Left lung (tissue), 4 donors: ENCODE measurements at regions not wholly inside any gene's neighbourhood (a gene's known extent, or its start where the extent isn't known, plus 50 kb on each side); places are given as distances from the start of the nearest gene placed in this dataset.

Source experiments
- ATAC-seq: fragments of 200-7000 bp; cut with Tn5 transposase; one replicate; pipeline ENCODE4 v1.9.1; 2020; ENCODE audit warnings: moderate library complexity
- DNase-seq, 4 donors: peaks; one replicate each; pipeline ENCODE4 v3.0.0-alpha.2; 2013 to 2020
- H3K27ac ChIP-seq, 2 donors: fragments of 200-600 bp; sonication (generic) in 1 of 2; one replicate each; pipeline versions ENCODE4 v1.5.0 to v1.8.0; 2020 to 2021
- H3K27me3 ChIP-seq, 2 donors: fragments of 200-600 bp; sonication (generic) in 1 of 2; one replicate each; pipeline versions ENCODE4 v1.5.0 to v1.8.0; 2020 to 2021
- H3K36me3 ChIP-seq, 2 donors: fragments of 200-600 bp; sonication (generic) in 1 of 2; one replicate each; pipeline versions ENCODE4 v1.5.0 to v1.8.0; 2020 to 2021
- H3K4me1 ChIP-seq, 2 donors: fragments of 200-600 bp; one replicate each; pipeline ENCODE4 v1.8.0; 2021
- H3K4me3 ChIP-seq, 2 donors: fragments of 200-600 bp; sonication (generic) in 1 of 2; one replicate each; pipeline versions ENCODE4 v1.5.0 to v1.8.0; 2020 to 2021; ENCODE audit warnings: mild to moderate bottlenecking in 1 of 2
- H3K9me3 ChIP-seq, 2 donors: fragments of 200-600 bp; sonication (generic) in 1 of 2; one replicate each; pipeline versions ENCODE4 v1.5.0 to v1.8.0; 2020 to 2021
- intact Hi-C, 2 donors: fragments of 100-400 bp; cut with DNase I; formaldehyde crosslinking; loops; one replicate each; pipeline versions ENCODE4 v1.11.2 to v1.14.2; 2022
- TF ChIP-seq, protein P1 (sequence below), 2 donors: fragments of 200-600 bp; sonication (generic) in 1 of 2; IDR thresholded peaks; one replicate each; pipeline versions ENCODE4 v1.5.0 to v1.8.0; 2021; ENCODE audit warnings: antibody characterized with exemption in 2 of 2
- donor health status: DM: no; HTN: yes; CAD: no.
- donor health status: DM: no; HTN: no; CAD: no.

DNA sequence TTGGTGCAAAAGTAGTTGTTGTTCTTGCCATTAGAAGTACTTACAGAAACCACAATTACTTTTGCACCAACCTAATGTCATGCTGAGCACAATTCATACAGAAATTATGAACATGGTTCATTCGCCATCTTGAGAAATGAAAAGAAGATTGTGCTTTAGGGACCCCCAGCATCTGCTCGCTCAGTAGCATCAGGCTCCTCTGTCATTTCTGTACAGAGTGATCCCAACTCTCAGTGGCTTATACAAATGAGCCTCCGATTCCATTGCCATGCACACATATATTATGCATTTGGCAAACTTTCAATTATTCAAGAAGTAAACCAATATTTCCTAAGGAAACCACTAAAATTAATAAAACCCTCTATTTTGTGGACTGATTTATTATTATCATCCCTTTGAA lies 266.2 kb downstream of the MED10 start:
- H3K27me3 ChIP-seq, result no peaks in the 10 kb centered on the region
- H3K36me3 ChIP-seq, result no peaks in the 10 kb centered on the region
- ATAC-seq (no peak), DNase-seq (no peak)
- no peaks in the 10 kb centered on the region for H3K9me3 ChIP-seq
- TF ChIP-seq, protein P1, sequence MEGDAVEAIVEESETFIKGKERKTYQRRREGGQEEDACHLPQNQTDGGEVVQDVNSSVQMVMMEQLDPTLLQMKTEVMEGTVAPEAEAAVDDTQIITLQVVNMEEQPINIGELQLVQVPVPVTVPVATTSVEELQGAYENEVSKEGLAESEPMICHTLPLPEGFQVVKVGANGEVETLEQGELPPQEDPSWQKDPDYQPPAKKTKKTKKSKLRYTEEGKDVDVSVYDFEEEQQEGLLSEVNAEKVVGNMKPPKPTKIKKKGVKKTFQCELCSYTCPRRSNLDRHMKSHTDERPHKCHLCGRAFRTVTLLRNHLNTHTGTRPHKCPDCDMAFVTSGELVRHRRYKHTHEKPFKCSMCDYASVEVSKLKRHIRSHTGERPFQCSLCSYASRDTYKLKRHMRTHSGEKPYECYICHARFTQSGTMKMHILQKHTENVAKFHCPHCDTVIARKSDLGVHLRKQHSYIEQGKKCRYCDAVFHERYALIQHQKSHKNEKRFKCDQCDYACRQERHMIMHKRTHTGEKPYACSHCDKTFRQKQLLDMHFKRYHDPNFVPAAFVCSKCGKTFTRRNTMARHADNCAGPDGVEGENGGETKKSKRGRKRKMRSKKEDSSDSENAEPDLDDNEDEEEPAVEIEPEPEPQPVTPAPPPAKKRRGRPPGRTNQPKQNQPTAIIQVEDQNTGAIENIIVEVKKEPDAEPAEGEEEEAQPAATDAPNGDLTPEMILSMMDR (IDR thresholded peaks at IDR 0.05), result no peak
- H3K4me1 ChIP-seq, result no peaks in the 10 kb centered on the region
- no peak overlapping the region for H3K4me3 ChIP-seq
- H3K27ac ChIP-seq, result no peak overlapping the region
- intact Hi-C loops, result no loop called here

DNA sequence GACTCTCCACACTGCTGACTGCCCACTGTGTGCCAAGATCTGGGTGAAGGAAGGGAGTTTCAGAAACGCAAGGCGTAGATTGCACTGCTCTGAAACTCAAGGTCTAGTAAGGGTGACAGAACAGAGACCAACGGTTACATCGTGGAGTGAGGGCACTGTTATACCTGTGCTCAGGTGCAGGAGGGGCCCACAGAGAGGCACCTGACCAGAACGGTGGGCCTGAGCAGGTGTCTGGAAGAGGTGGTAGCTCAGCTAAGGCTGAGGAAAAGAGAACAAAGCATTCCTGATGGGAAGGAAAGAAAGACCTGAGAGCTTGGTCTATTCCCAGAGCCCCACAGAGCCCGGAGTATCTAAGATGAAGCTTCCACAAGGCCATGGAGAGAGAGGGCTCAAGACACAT lies 267.2 kb downstream of the MED10 start:
- no peak overlapping the region for H3K4me3 ChIP-seq
- H3K27me3 ChIP-seq, result no peaks in the 10 kb centered on the region
- no peaks in the 10 kb centered on the region for H3K9me3 ChIP-seq
- H3K4me1 ChIP-seq, result no peaks in the 10 kb centered on the region
- TF ChIP-seq, protein P1 (IDR thresholded peaks at IDR 0.05), result no peak
- H3K36me3 ChIP-seq, result no peaks in the 10 kb centered on the region
- H3K27ac ChIP-seq, result no peak overlapping the region
- intact Hi-C loops, result no loop called here
- ATAC-seq (no peak), DNase-seq (no peak)

- TF ChIP-seq, protein P1 (IDR thresholded peaks at IDR 0.05), result no peak
- H3K4me3 ChIP-seq, result no peak overlapping the region
- H3K36me3 ChIP-seq, result no peaks in the 10 kb centered on the region
- no peaks in the 10 kb centered on the region for H3K9me3 ChIP-seq
- no peaks in the 10 kb centered on the region for H3K27me3 ChIP-seq
- no peak overlapping the region for H3K27ac ChIP-seq
- DNase-seq, result peak in 1 of 4 donors; percentile 52
- intact Hi-C loops, result no loop called here
- no peaks in the 10 kb centered on the region for H3K4me1 ChIP-seq
- no peak for ATAC-seq
These were observed 267.8 kb downstream of the MED10 start for GRCh38 chr5:6110441-6111005.

DNA sequence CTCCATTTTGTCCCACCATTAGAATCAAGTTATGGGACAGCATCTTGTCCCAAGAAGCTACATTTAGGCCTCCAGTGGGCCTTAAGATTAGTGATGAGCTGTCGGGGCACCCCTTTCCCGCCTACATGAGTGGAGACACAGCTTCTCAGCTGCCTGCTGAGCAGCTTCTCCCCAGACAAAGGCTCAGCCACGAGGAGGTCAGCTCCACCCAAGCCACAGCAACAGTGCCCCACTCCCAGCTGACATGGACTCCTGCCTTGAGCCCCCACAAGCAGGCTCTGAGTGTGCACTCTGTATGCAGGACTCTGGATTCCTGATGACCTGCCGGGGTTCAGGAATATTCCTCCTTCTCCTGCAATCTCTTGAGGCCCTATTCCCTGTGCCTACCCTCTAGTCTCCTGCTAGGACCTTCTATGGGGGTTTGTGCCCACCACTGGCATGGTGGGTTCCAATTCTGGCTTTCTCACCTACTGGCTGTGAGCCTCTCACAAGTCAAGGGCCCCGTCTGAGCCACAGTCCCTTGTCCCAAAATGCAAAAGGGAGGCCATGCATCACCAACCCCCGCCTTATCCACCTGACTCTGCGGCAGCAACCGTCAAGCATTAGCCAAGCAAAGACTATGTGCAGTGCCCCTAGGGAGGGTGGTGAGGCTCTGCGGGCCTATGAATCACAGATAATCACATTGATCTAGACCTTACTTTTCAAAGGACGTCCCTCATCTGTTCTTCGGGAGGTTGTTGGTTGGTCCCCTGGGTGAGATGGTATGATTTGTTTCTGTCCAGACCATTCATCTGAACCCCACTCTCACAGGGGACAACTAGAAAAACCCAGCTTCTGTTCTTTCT lies 269.1 kb downstream of the MED10 start:
- no peak overlapping the region for H3K27ac ChIP-seq
- DNase-seq (no peak), ATAC-seq (no peak)

GRCh38 chr5:6108540-6108848 lies 269.9 kb downstream of the MED10 start:
- Histone ChIP-seq H3K4me3 (no peak overlapping the region), H3K27me3 (no peaks in the 10 kb centered on the region), H3K27ac (no peak overlapping the region), H3K9me3 (no peaks in the 10 kb centered on the region), H3K4me1 (no peaks in the 10 kb centered on the region), H3K36me3 (no peaks in the 10 kb centered on the region)
- TF ChIP-seq, protein P1 (IDR thresholded peaks at IDR 0.05), result no peak
- ATAC-seq (no peak), DNase-seq (no peak)
- intact Hi-C loops, result no loop called here

More for the DNA sequence above, 269.1 kb downstream of the MED10 start:
- intact Hi-C loops, result no loop called here
- Histone ChIP-seq H3K27me3 (no peaks in the 10 kb centered on the region), H3K9me3 (no peaks in the 10 kb centered on the region), H3K36me3 (no peaks in the 10 kb centered on the region), H3K4me3 (no peak overlapping the region), H3K4me1 (no peaks in the 10 kb centered on the region)
- TF ChIP-seq, protein P1 (IDR thresholded peaks at IDR 0.05), result no peak
